ENCODE measurements at regions not wholly inside any gene's neighbourhood (a gene's known extent, or its start where the extent isn't known, plus 50 kb on each side); places are given as distances from the start of the nearest gene placed in this dataset.

- TF ChIP-seq EZH2 (IDR thresholded peaks at IDR 0.05), result no peak
- no peak for TF ChIP-seq POLR2AphosphoS5 (IDR thresholded peaks at IDR 0.05; ENCODE audit: borderline replicate concordance, low read depth, low read length)
- TF ChIP-seq FOXP2 (optimal IDR thresholded peaks at IDR 0.05; ENCODE audit: control extremely low read depth, extremely low read length, insufficient read depth), result no peak
These were observed 93.1 kb upstream of the GALNT5 start for GRCh38 chr2:157164370-157164769.

All from SK-N-MC (cell line).